Fibroblast of lung (primary cell): ENCODE measurements at regions not wholly inside any gene's neighbourhood (a gene's known extent, or its start where the extent isn't known, plus 50 kb on each side); places are given as distances from the start of the nearest gene placed in this dataset.

Experiments used
- DNase-seq, 2 donors: peaks; one replicate each; pipeline versions ENCODE4 v3.0.0 to v3.0.0-alpha.2; 2010; ENCODE audit warnings: low read depth in 2 of 2
- H2AFZ ChIP-seq: 2 replicates; pipeline ENCODE4 v1.5.1; 2012; ENCODE audit warnings: low read length, control low read depth, inconsistent platforms
- H3K27ac ChIP-seq: 2 replicates; pipeline ENCODE4 v1.5.1; 2011; ENCODE audit warnings: low read length, control low read depth; ENCODE audit not compliant: insufficient read depth
- H3K27me3 ChIP-seq: 2 replicates; pipeline ENCODE4 v1.5.1; 2011; ENCODE audit warnings: mild to moderate bottlenecking, low read length; ENCODE audit not compliant: control insufficient read depth, insufficient read depth
- H3K36me3 ChIP-seq: 2 replicates; pipeline ENCODE4 v1.5.1; 2011; ENCODE audit warnings: low read length; ENCODE audit not compliant: control insufficient read depth, insufficient read depth
- H3K4me1 ChIP-seq: 2 replicates; pipeline ENCODE4 v1.5.1; 2011; ENCODE audit warnings: low read length; ENCODE audit not compliant: control insufficient read depth, insufficient read depth; ENCODE audit errors: extremely low read depth
- H3K4me2 ChIP-seq: 2 replicates; pipeline ENCODE4 v1.5.1; 2011; ENCODE audit warnings: low read length, control low read depth; ENCODE audit not compliant: insufficient read depth; ENCODE audit errors: extremely low read depth
- H3K4me3 ChIP-seq, 4 experiments: fragments of 200-600 bp in 1 of 4; sonication (generic) in 1 of 4; replicated peaks in 1 of 4; 2 replicates each; pipeline ENCODE4 v1.5.1; 2011 to 2016; ENCODE audit warnings: low read length in 4 of 4, low read depth in 3 of 4, mild to moderate bottlenecking in 3 of 4, control low read depth in 2 of 4, inconsistent platforms in 1 of 4, mixed read lengths in 1 of 4; ENCODE audit not compliant: insufficient read depth in 1 of 4; ENCODE audit errors: control extremely low read depth in 1 of 4
- H3K79me2 ChIP-seq: 2 replicates; pipeline ENCODE4 v1.5.1; 2012; ENCODE audit warnings: mild to moderate bottlenecking, low read length, inconsistent platforms; ENCODE audit not compliant: control insufficient read depth, insufficient read depth
- H3K9ac ChIP-seq: 2 replicates; pipeline ENCODE4 v1.5.1; 2011; ENCODE audit warnings: mild to moderate bottlenecking, low read length, control low read depth; ENCODE audit not compliant: insufficient read depth
- H3K9me3 ChIP-seq: 2 replicates; pipeline ENCODE4 v1.5.1; 2012; ENCODE audit warnings: low read depth, low read length; ENCODE audit not compliant: control insufficient read depth, insufficient read depth
- H4K20me1 ChIP-seq: 2 replicates; pipeline ENCODE4 v1.5.1; 2011; ENCODE audit warnings: low read length; ENCODE audit not compliant: control insufficient read depth, insufficient read depth; ENCODE audit errors: extremely low read depth
- CTCF ChIP-seq, 2 donors: IDR thresholded peaks in 1 of 2; conservative IDR thresholded peaks in 1 of 2; 1 replicate in 1 of 2; 2 replicates in 1 of 2; pipeline ENCODE4 v1.5.1; 2011 to 2012; ENCODE audit warnings: low read length in 2 of 2, control low read depth in 1 of 2, inconsistent platforms in 1 of 2, low read depth in 1 of 2, mild to moderate bottlenecking in 1 of 2
- EZH2 ChIP-seq: IDR thresholded peaks from 2 replicates; pipeline ENCODE4 v1.5.1; 2012; ENCODE audit warnings: low read length, control low read depth, mild to moderate bottlenecking; ENCODE audit errors: missing control alignments

GRCh38 chr12:32946504-32947131 lies 50.0 kb upstream of the PKP2 start:
- Histone ChIP-seq H3K4me2 (no peak overlapping the region), H3K27ac (no peak overlapping the region), H3K9ac (no peak overlapping the region), H3K4me1 (no peaks in the 10 kb centered on the region), H3K79me2 (no peaks in the 10 kb centered on the region), H2AFZ (no peak overlapping the region), H3K27me3 (no peaks in the 10 kb centered on the region), H3K9me3 (no peaks in the 10 kb centered on the region), H4K20me1 (no peaks in the 10 kb centered on the region), H3K36me3 (no peaks in the 10 kb centered on the region), H3K4me3 (no peak overlapping the region)
- TF ChIP-seq CTCF (conservative IDR thresholded peaks at IDR 0.05 in 1 of 2, IDR thresholded peaks at IDR 0.05 in 1 of 2; ENCODE audit: low read depth in 1 of 2, low read length in 2 of 2), result no peak
- no peak for TF ChIP-seq EZH2
- no peak for DNase-seq
